Suprapubic skin (tissue), 4 donors: ENCODE measurements at regions not wholly inside any gene's neighbourhood (a gene's known extent, or its start where the extent isn't known, plus 50 kb on each side); places are given as distances from the start of the nearest gene placed in this dataset.
"Not testable (repeated sequence)": the region's sequence is repeated elsewhere in the genome, so short reads cannot be mapped to it uniquely, and the experiment has no call there.

Experiments used
- DNase-seq, 2 donors: peaks; one replicate each; pipeline ENCODE4 v3.0.0-alpha.2; 2019; ENCODE audit warnings: low spot score in 2 of 2
- H3K27ac ChIP-seq: fragments of 200-600 bp; sonication (generic); one replicate; pipeline ENCODE4 v1.5.1; 2019
- H3K27me3 ChIP-seq: fragments of 200-600 bp; sonication (generic); one replicate; pipeline ENCODE4 v1.5.1; 2019
- H3K36me3 ChIP-seq: fragments of 200-600 bp; sonication (generic); one replicate; pipeline ENCODE4 v1.5.1; 2019
- H3K4me1 ChIP-seq: fragments of 200-600 bp; sonication (generic); one replicate; pipeline ENCODE4 v1.5.1; 2019
- H3K4me3 ChIP-seq: fragments of 200-600 bp; sonication (generic); one replicate; pipeline ENCODE4 v1.5.1; 2019; ENCODE audit warnings: mild to moderate bottlenecking
- H3K9me3 ChIP-seq: fragments of 200-600 bp; sonication (generic); one replicate; pipeline ENCODE4 v1.5.1; 2019
- CTCF ChIP-seq, 2 donors: fragments of 200-600 bp in 1 of 2; fragments of 450-650 bp in 1 of 2; sonication (generic) in 1 of 2; IDR thresholded peaks; one replicate each; pipeline ENCODE4 v1.5.1; 2016 to 2019; ENCODE audit warnings: antibody characterized with exemption in 2 of 2, mild to moderate bottlenecking in 1 of 2, moderate library complexity in 1 of 2
- EP300 ChIP-seq: sonication (generic); formaldehyde crosslinking; IDR thresholded peaks from one replicate; pipeline ENCODE4 v1.6.1; 2017; ENCODE audit warnings: antibody characterized with exemption
- POLR2A ChIP-seq, 2 donors: fragments of 450-650 bp; IDR thresholded peaks; one replicate each; pipeline ENCODE4 v1.6.1; 2017; ENCODE audit warnings: antibody characterized with exemption in 2 of 2, mild to moderate bottlenecking in 2 of 2, moderate library complexity in 2 of 2
- POLR2AphosphoS5 ChIP-seq, 3 donors: sonication (generic); formaldehyde crosslinking; IDR thresholded peaks; one replicate each; pipeline ENCODE4 v1.6.1; 2017; ENCODE audit warnings: antibody characterized with exemption in 3 of 3
- WGBS: methylation state at CpG from one replicate; pipeline ENCODE4 v1.1.5; 2018; 5-methylcytosine and 5-hydroxymethylcytosine counted together

DNA sequence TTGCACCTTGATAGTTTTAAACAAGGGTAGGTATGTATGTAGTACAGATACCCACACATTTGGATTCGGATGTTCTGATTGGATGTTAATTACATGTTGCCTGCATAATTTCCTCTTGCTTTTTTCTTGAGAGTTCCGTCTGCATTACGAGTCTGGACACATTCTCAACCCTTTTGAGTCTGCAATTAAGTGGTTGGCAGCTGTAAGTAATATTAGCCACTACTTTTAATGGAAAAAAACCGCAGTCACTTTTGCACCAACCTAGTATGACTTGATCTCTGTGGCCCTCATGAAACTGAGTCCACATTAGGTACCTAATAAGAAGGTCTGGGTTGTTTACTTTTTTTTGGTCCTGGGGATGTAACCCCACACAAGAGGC, 217.3 kb downstream of the VAPA start:
- no peak for DNase-seq
- Histone ChIP-seq H3K27me3 (no peaks in the 10 kb centered on the region), H3K36me3 (no peaks in the 10 kb centered on the region), H3K9me3 (no peaks in the 10 kb centered on the region), H3K4me3 (no peak overlapping the region), H3K4me1 (peaks cover 23% of the 10 kb centered on the region), H3K27ac (no peak overlapping the region)
- 52% methylated on average over 4 of the region's 4 CpGs for WGBS
- TF ChIP-seq POLR2A (IDR thresholded peaks at IDR 0.05) (no peak), EP300 (no peak), CTCF (IDR thresholded peaks at IDR 0.05) (no peak), POLR2AphosphoS5 (IDR thresholded peaks at IDR 0.05) (no peak)

DNA sequence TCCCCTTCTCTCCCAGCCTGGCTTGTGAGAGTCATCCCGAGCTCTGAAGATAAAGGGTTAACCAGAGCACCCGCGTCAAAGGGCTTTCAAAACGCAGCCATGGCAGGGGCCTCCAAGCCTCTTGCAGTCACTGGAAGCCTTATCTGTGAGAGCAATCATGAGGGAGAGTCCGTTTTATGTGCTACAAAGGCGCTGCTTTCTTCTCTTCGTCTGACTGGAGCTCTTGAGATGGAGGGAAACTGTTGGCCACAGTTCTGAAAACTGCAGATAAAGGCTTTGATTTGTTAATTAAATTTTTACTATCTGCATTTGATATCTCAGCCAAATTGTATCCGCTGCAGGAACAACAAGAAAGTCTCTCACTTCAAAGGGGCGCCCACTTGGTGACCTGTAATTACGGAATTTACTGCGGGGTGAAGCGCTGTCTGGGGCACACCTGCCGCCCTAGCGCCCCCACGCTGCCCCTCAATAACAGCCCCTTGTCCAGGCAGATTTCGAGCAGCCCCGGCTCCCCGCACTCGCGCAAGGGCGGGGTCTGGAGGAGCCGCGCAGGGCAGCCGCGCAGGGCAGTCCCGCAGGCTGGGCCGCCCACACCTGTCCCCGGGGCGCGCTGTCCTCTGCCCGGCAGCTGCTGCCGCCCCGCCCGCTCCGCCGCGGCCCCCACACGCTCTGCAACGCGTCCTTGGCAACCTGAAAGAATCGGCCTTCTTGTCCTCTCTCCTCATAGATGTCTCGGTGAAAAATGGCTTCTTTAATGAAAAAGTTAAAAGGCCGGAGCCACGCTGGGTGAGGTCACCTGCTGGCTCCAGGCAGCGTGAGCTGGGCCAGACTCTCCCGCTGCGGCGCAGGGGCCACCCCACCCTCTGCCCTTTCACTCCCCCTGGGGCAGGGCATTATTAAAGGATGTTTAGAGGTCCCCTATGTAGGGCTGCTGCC, 217.9 kb downstream of the VAPA start:
- TF ChIP-seq EP300 (no peak), CTCF (IDR thresholded peaks at IDR 0.05) (no peak), POLR2AphosphoS5 (IDR thresholded peaks at IDR 0.05) (no peak), POLR2A (IDR thresholded peaks at IDR 0.05) (no peak)
- no peaks in the 10 kb centered on the region for H3K9me3 ChIP-seq
- H3K27me3 ChIP-seq = no peaks in the 10 kb centered on the region
- no peaks in the 10 kb centered on the region for H3K36me3 ChIP-seq
- WGBS = 30% methylated on average over 13 of the region's 48 CpGs
- H3K27ac ChIP-seq = peak overlapping the region; percentile 25
- peaks cover 23% of the 10 kb centered on the region for H3K4me1 ChIP-seq
- DNase-seq = no peak
- H3K4me3 ChIP-seq = peak overlapping the region; percentile 46

GRCh38 chr18:10133516-10133915, 219.7 kb downstream of the VAPA start:
- 100% methylated on average over 2 of the region's 2 CpGs for WGBS
- DNase-seq = no peak
- Histone ChIP-seq H3K27ac (no peak overlapping the region), H3K9me3 (no peaks in the 10 kb centered on the region), H3K36me3 (no peaks in the 10 kb centered on the region), H3K4me1 (peaks cover 23% of the 10 kb centered on the region), H3K27me3 (no peaks in the 10 kb centered on the region), H3K4me3 (no peak overlapping the region)
- no peak for TF ChIP-seq POLR2A (IDR thresholded peaks at IDR 0.05)
- TF ChIP-seq POLR2AphosphoS5 (IDR thresholded peaks at IDR 0.05) = no peak
- no peak for TF ChIP-seq CTCF (IDR thresholded peaks at IDR 0.05)

DNA sequence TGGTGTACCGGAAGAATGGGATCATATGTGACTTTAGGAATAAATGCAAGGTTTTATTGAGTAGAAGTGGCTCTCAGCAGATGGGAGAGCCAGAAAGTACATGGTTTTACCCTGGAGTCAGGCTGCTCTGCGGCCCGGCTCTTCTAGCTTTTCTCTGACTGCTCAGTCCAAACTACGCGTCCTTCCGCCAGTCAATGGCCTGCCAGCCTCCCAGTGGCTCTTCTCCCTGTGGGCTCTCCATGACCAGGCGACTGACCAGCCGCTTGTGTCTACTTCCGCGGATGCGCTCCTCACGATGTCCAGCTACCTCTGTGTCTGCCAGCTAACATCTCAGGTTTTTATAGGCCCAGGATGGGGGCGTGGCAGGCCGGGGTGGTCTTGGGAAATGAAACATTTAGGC, 220.4 kb downstream of the VAPA start:
- Histone ChIP-seq H3K9me3 (no peaks in the 10 kb centered on the region), H3K27ac (no peak overlapping the region), H3K36me3 (no peaks in the 10 kb centered on the region), H3K27me3 (no peaks in the 10 kb centered on the region), H3K4me3 (no peak overlapping the region), H3K4me1 (peaks cover 23% of the 10 kb centered on the region)
- DNase-seq = no peak
- TF ChIP-seq EP300 = no peak
- TF ChIP-seq POLR2AphosphoS5 (IDR thresholded peaks at IDR 0.05) = no peak
- TF ChIP-seq POLR2A (IDR thresholded peaks at IDR 0.05) = no peak
- TF ChIP-seq CTCF (IDR thresholded peaks at IDR 0.05) = no peak
- 95% methylated on average over 14 of the region's 14 CpGs for WGBS

DNA sequence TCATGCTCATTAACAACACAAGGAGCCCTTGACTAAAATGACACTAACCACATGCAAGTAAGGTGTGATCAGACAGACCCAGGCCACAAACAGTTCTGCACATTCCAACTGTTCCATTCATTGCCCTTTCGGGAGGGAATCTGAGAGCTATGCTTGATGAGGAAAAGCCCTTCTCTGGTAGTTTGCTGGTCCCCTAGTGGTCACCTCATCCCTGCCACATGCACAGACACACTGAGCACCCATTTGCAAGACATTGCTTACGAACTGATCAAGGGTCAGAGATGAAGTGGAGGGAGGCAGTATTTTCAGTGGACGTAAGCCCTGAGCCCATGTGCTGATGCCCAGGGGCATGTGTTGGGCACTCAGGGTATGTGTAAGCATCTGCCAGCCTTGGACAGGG, 220.9 kb downstream of the VAPA start:
- not testable (repeated sequence) for H3K36me3 ChIP-seq, H3K4me3 ChIP-seq, DNase-seq, H3K27ac ChIP-seq, H3K27me3 ChIP-seq, H3K9me3 ChIP-seq
- WGBS = 100% methylated on average over 1 of the region's 3 CpGs
- peaks cover 23% of the 10 kb centered on the region for H3K4me1 ChIP-seq
